ENCODE measurements at regions not wholly inside any gene's neighbourhood (a gene's known extent, or its start where the extent isn't known, plus 50 kb on each side); places are given as distances from the start of the nearest gene placed in this dataset.

GRCh38 chr15:23514484-23514883, 51.0 kb upstream of the MKRN3 start:
- Histone ChIP-seq H3K27ac (no peak overlapping the region), H3K4me3 (ENCODE audit: low read depth, low read length) (no peak overlapping the region), H3K27me3 (replicated peaks) (no peaks in the 10 kb centered on the region), H3K36me3 (replicated peaks) (no peaks in the 10 kb centered on the region)
- no peak for DNase-seq
- no peak for TF ChIP-seq CTCF (IDR thresholded peaks at IDR 0.05; ENCODE audit: low read depth, low read length, missing control alignments)
- in situ Hi-C loops (cut with HindIII; ENCODE audit: low pct_ligation_motif_present, low sequenced_read_pairs), result no loop called here

- TF ChIP-seq CTCF (IDR thresholded peaks at IDR 0.05; ENCODE audit: low read depth, low read length, missing control alignments), result no peak
- Histone ChIP-seq H3K4me3 (ENCODE audit: low read depth, low read length) (no peak overlapping the region), H3K27me3 (replicated peaks) (no peaks in the 10 kb centered on the region), H3K27ac (no peak overlapping the region), H3K36me3 (replicated peaks) (no peaks in the 10 kb centered on the region)
- in situ Hi-C loops (cut with HindIII; ENCODE audit: low pct_ligation_motif_present, low sequenced_read_pairs), result no loop called here
- no peak for DNase-seq
Measured at GRCh38 chr15:23506762-23507161, 58.7 kb upstream of the MKRN3 start.

GRCh38 chr15:23503980-23504379, 56.9 kb upstream of the GOLGA6L2 start:
- H3K27ac ChIP-seq, result no peak overlapping the region
- in situ Hi-C loops (cut with HindIII; ENCODE audit: low pct_ligation_motif_present, low sequenced_read_pairs), result no loop called here
- no peak overlapping the region for H3K4me3 ChIP-seq (ENCODE audit: low read depth, low read length)
- H3K36me3 ChIP-seq (replicated peaks), result no peaks in the 10 kb centered on the region
- DNase-seq, result no peak
- no peaks in the 10 kb centered on the region for H3K27me3 ChIP-seq (replicated peaks)
- no peak for TF ChIP-seq CTCF (IDR thresholded peaks at IDR 0.05; ENCODE audit: low read depth, low read length, missing control alignments)

- DNase-seq, result no peak
- in situ Hi-C loops (cut with HindIII; ENCODE audit: low pct_ligation_motif_present, low sequenced_read_pairs), result no loop called here
- no peak for TF ChIP-seq CTCF (IDR thresholded peaks at IDR 0.05; ENCODE audit: low read depth, low read length, missing control alignments)
- H3K27me3 ChIP-seq (replicated peaks), result no peaks in the 10 kb centered on the region
- no peak overlapping the region for H3K27ac ChIP-seq
- no peaks in the 10 kb centered on the region for H3K36me3 ChIP-seq (replicated peaks)
- H3K4me3 ChIP-seq (ENCODE audit: low read depth, low read length), result no peak overlapping the region
Measured at GRCh38 chr15:23503576-23503975, 56.5 kb upstream of the GOLGA6L2 start.

- peak; percentile 4 for DNase-seq
- Histone ChIP-seq H3K27me3 (replicated peaks) (no peaks in the 10 kb centered on the region), H3K4me3 (ENCODE audit: low read depth, low read length) (no peak overlapping the region), H3K36me3 (replicated peaks) (no peaks in the 10 kb centered on the region), H3K27ac (no peak overlapping the region)
- peak; percentile 57 for TF ChIP-seq CTCF (IDR thresholded peaks at IDR 0.05; ENCODE audit: low read depth, low read length, missing control alignments)
- in situ Hi-C loops (cut with HindIII; ENCODE audit: low pct_ligation_motif_present, low sequenced_read_pairs), result no loop called here
Measured at GRCh38 chr15:23497710-23498111, 50.7 kb upstream of the GOLGA6L2 start.
